HepG2 (cell line): ENCODE measurements at regions not wholly inside any gene's neighbourhood (a gene's known extent, or its start where the extent isn't known, plus 50 kb on each side); places are given as distances from the start of the nearest gene placed in this dataset.

Experiments used
- ATAC-seq: fragments of 200-7000 bp; cut with Tn5 transposase; 3 replicates; pipeline ENCODE4 v1.9.1; 2020; ENCODE audit warnings: mild to moderate bottlenecking, moderate library complexity
- BruUV-seq: library from RNA; stranded (reverse); fragments of 400-500 nt; replicated peaks from 2 replicates; lab custom pipeline; 2021; lab: Mats Ljungman, UMichigan
- CTCF ChIA-PET: fragments of 300-600 bp; formaldehyde crosslinking; extraction: SDS; loops from one replicate; lab custom pipeline; 2021; ENCODE audit warnings: low total read pairs, inconsistent platforms, low intra/inter-chr PET ratio; lab: Yijun Ruan, JAX
- POLR2A ChIA-PET: fragments of 350-600 bp; sonication (Branson Sonifier 250); formaldehyde crosslinking; loops from one replicate; lab custom pipeline; 2020; ENCODE audit warnings: antibody characterized with exemption, inconsistent platforms; lab: Yijun Ruan, JAX
- DNase-seq: peaks from one replicate; pipeline ENCODE4 v3.0.0-alpha.2; 2015; ENCODE audit warnings: low spot score
- FAIRE-seq: peaks from 3 replicates; lab custom pipeline; 2011; peaks lifted over from hg19 to GRCh38; lab: Jason Lieb, UNC
- H2AFZ ChIP-seq: one replicate; pipeline ENCODE4 v1.6.1; 2011; ENCODE audit warnings: low read length, inconsistent platforms
- H3K27ac ChIP-seq: fragments of 300-600 bp; 3 replicates; pipeline ENCODE4 v1.8.0; 2011; ENCODE audit warnings: mixed run types, mild to moderate bottlenecking, mixed read lengths, low read length, inconsistent platforms; ENCODE audit not compliant: insufficient read depth; ENCODE audit errors: extremely low read length
- H3K27me3 ChIP-seq, 2 experiments: fragments of 200-600 bp in 1 of 2; 2 replicates in 1 of 2; 3 replicates in 1 of 2; pipeline versions ENCODE4 v1.6.0 to v1.8.0; 2011; ENCODE audit warnings: low read length in 2 of 2, mild to moderate bottlenecking in 2 of 2, moderate library complexity in 2 of 2, inconsistent platforms in 1 of 2; ENCODE audit not compliant: insufficient read depth in 2 of 2, control insufficient read depth in 1 of 2
- H3K36me3 ChIP-seq, 2 experiments: fragments of 200-600 bp in 1 of 2; replicated peaks in 1 of 2; 2 replicates in 1 of 2; 3 replicates in 1 of 2; pipeline versions ENCODE4 v1.5.1 to v1.8.0; 2011; ENCODE audit warnings: low read length in 2 of 2, inconsistent platforms in 1 of 2; ENCODE audit not compliant: insufficient read depth in 2 of 2, control insufficient read depth in 1 of 2
- H3K4me1 ChIP-seq: 2 replicates; pipeline ENCODE4 v1.5.1; 2012; ENCODE audit warnings: low read length, inconsistent platforms; ENCODE audit not compliant: insufficient read depth
- H3K4me2 ChIP-seq: 2 replicates; pipeline ENCODE4 v1.6.0; 2011; ENCODE audit warnings: low read depth, low read length, inconsistent platforms
- H3K4me3 ChIP-seq, 3 experiments: fragments of 200-600 bp in 1 of 3; sonication (generic), shearing (Covaris generic) in 1 of 3; replicated peaks in 1 of 3; 2 replicates each; pipeline ENCODE4 v1.5.1; 2011 to 2016; ENCODE audit warnings: low read length in 3 of 3, inconsistent platforms in 2 of 3, low read depth in 2 of 3, mild to moderate bottlenecking in 2 of 3, control low read depth in 1 of 3, mixed read lengths in 1 of 3; ENCODE audit not compliant: insufficient read depth in 1 of 3
- H3K79me2 ChIP-seq: one replicate; pipeline ENCODE4 v1.6.1; 2011; ENCODE audit warnings: low read length, inconsistent platforms; ENCODE audit not compliant: insufficient read depth
- H3K9ac ChIP-seq: 2 replicates; pipeline ENCODE4 v1.6.0; 2011; ENCODE audit warnings: mild to moderate bottlenecking, low read depth, low read length, inconsistent platforms; ENCODE audit not compliant: insufficient read depth
- H3K9me3 ChIP-seq: 2 replicates; pipeline ENCODE4 v1.5.1; 2012; ENCODE audit warnings: mild to moderate bottlenecking, low read length
- H4K20me1 ChIP-seq: 2 replicates; pipeline ENCODE4 v1.6.0; 2011; ENCODE audit warnings: inconsistent platforms, mild to moderate bottlenecking, low read length, moderate library complexity; ENCODE audit not compliant: insufficient read depth
- MAX ChIP-seq: IDR thresholded peaks from 2 replicates; pipeline ENCODE4 v1.6.1; 2012; ENCODE audit warnings: inconsistent platforms
- TP53 ChIP-seq: sonication (generic); formaldehyde crosslinking; conservative IDR thresholded peaks from 2 replicates; pipeline ENCODE4 v1.4.0; 2020; ENCODE audit warnings: missing genetic modification reagents
- TRIM22 ChIP-seq: fragments of 450-650 bp; IDR thresholded peaks from 2 replicates; pipeline ENCODE4 v1.6.1; 2017
- ZBTB38 ChIP-seq: sonication (generic); formaldehyde crosslinking; IDR thresholded peaks from 2 replicates; pipeline ENCODE4 v1.5.1; 2020; ENCODE audit warnings: mild to moderate bottlenecking, missing genetic modification reagents
- ZNF136 ChIP-seq: sonication (generic); formaldehyde crosslinking; IDR thresholded peaks from 2 replicates; pipeline ENCODE4 v1.8.1; 2022; ENCODE audit warnings: low read depth, mild to moderate bottlenecking, moderate library complexity, missing genetic modification reagents
- ZNF280D ChIP-seq: sonication (generic); formaldehyde crosslinking; IDR thresholded peaks from 2 replicates; pipeline ENCODE4 v1.5.1; 2020; ENCODE audit warnings: mild to moderate bottlenecking, missing genetic modification reagents
- WGBS: methylation state at CpG from one replicate; pipeline ENCODE4 v1.1.6; 2017; ENCODE audit warnings: low lambda C conversion rate; 5-methylcytosine and 5-hydroxymethylcytosine counted together
- in situ Hi-C: cut with HindIII; loops from 2 replicates; pipeline ENCODE4 v1.10.0; 2017; ENCODE audit warnings: low pct_unique_long_range_greater_than_20kb; ENCODE audit not compliant: extremely low pct_ligation_motif_present
- intact Hi-C: fragments of 100-400 bp; cut with micrococcal nuclease; formaldehyde crosslinking; loops from one replicate; pipeline ENCODE4 v1.10.0; 2022; ENCODE audit not compliant: unreplicated experiment

GRCh38 chr2:101551336-101551888 lies 76.5 kb upstream of the RFX8 start:
- no peak overlapping the region for H3K9ac ChIP-seq
- CTCF ChIA-PET: no interaction called here
- no peak overlapping the region for H3K4me3 ChIP-seq
- POLR2A ChIA-PET: no interaction called here
- intact Hi-C loops: no loop called here
- H4K20me1 ChIP-seq: no peaks in the 10 kb centered on the region
- H3K27me3 ChIP-seq: no peaks in the 10 kb centered on the region
- H3K27ac ChIP-seq: no peak overlapping the region
- TF ChIP-seq TP53 (CRISPR knock-in tag) (no peak), ZNF280D (CRISPR knock-in tag) (no peak), ZNF136 (CRISPR knock-in tag) (no peak), MAX (no peak), TRIM22 (no peak), ZBTB38 (CRISPR knock-in tag) (no peak)
- H3K9me3 ChIP-seq: no peaks in the 10 kb centered on the region
- DNase-seq: no peak
- no peaks in the 10 kb centered on the region for H3K79me2 ChIP-seq
- H3K4me2 ChIP-seq: no peak overlapping the region
- WGBS: 55% methylated on average over 5 of the region's 5 CpGs
- ATAC-seq: no peak
- in situ Hi-C loops: no loop called here
- H3K36me3 ChIP-seq: no peaks in the 10 kb centered on the region
- BruUV-seq: no TSS peak
- H2AFZ ChIP-seq: no peak overlapping the region
- FAIRE-seq: no peak
- peaks cover 45% of the 10 kb centered on the region for H3K4me1 ChIP-seq
